ENCODE measurements at regions not wholly inside any gene's neighbourhood (a gene's known extent, or its start where the extent isn't known, plus 50 kb on each side); places are given as distances from the start of the nearest gene placed in this dataset.
"Not testable (repeated sequence)": the region's sequence is repeated elsewhere in the genome, so short reads cannot be mapped to it uniquely, and the experiment has no call there.

GRCh38 chr7:79995741-79996140 lies 138.9 kb upstream of the GNAI1 start:
- H3K4me3 ChIP-seq (ENCODE audit: low read depth in 1 of 2, low read length in 2 of 2); H3K4me1 ChIP-seq (ENCODE audit: control insufficient read depth in 2 of 2, insufficient read depth in 2 of 2, low read length in 1 of 2); H3K36me3 ChIP-seq (ENCODE audit: control insufficient read depth in 2 of 2, insufficient read depth in 2 of 2, low read length in 1 of 2); H3K9me3 ChIP-seq (ENCODE audit: control insufficient read depth in 2 of 2, insufficient read depth in 1 of 2, low read depth in 1 of 2, low read length in 1 of 2); H3K27me3 ChIP-seq (ENCODE audit: control insufficient read depth in 1 of 2, insufficient read depth in 2 of 2, low read length in 2 of 2); H3K27ac ChIP-seq (ENCODE audit: low read depth in 2 of 2, low read length in 1 of 2): not testable (repeated sequence)
- WGBS, 2 donors, result 88 to 90% methylated on average over 3 of the region's 3 CpGs

- H3K9me3 ChIP-seq (ENCODE audit: control insufficient read depth in 2 of 2, insufficient read depth in 1 of 2, low read depth in 1 of 2, low read length in 1 of 2), result no peaks in the 10 kb centered on the region
- H3K27me3 ChIP-seq (ENCODE audit: control insufficient read depth in 1 of 2, insufficient read depth in 2 of 2, low read length in 2 of 2), result no peaks in the 10 kb centered on the region
- no peak overlapping the region for H3K27ac ChIP-seq (ENCODE audit: low read depth in 2 of 2, low read length in 1 of 2)
- no peaks in the 10 kb centered on the region for H3K4me1 ChIP-seq (ENCODE audit: control insufficient read depth in 2 of 2, insufficient read depth in 2 of 2, low read length in 1 of 2)
- no peaks in the 10 kb centered on the region for H3K36me3 ChIP-seq (ENCODE audit: control insufficient read depth in 2 of 2, insufficient read depth in 2 of 2, low read length in 1 of 2)
- no peak overlapping the region for H3K4me3 ChIP-seq (ENCODE audit: low read depth in 1 of 2, low read length in 2 of 2)
- 77 to 84% methylated on average over 1 of the region's 1 CpG for WGBS, 2 donors
Observed at GRCh38 chr7:79988653-79989052, 146.0 kb upstream of the GNAI1 start.

GRCh38 chr7:79984210-79984609 lies 150.4 kb upstream of the GNAI1 start:
- no peak overlapping the region for H3K27ac ChIP-seq (ENCODE audit: low read depth in 2 of 2, low read length in 1 of 2)
- H3K9me3 ChIP-seq (ENCODE audit: control insufficient read depth in 2 of 2, insufficient read depth in 1 of 2, low read depth in 1 of 2, low read length in 1 of 2), result no peaks in the 10 kb centered on the region
- H3K27me3 ChIP-seq (ENCODE audit: control insufficient read depth in 1 of 2, insufficient read depth in 2 of 2, low read length in 2 of 2), result no peaks in the 10 kb centered on the region
- no peak overlapping the region for H3K4me3 ChIP-seq (ENCODE audit: low read depth in 1 of 2, low read length in 2 of 2)
- no peaks in the 10 kb centered on the region for H3K36me3 ChIP-seq (ENCODE audit: control insufficient read depth in 2 of 2, insufficient read depth in 2 of 2, low read length in 1 of 2)
- 58 to 66% methylated on average over 2 of the region's 2 CpGs for WGBS, 2 donors
- H3K4me1 ChIP-seq (ENCODE audit: control insufficient read depth in 2 of 2, insufficient read depth in 2 of 2, low read length in 1 of 2), result no peaks in the 10 kb centered on the region

- 35 to 36% methylated on average over 2 of the region's 2 CpGs for WGBS, 2 donors
- H3K4me3 ChIP-seq (ENCODE audit: low read depth in 1 of 2, low read length in 2 of 2), result no peak overlapping the region
- peaks cover 0 to 3% of the 10 kb centered on the region in 2 donors for H3K9me3 ChIP-seq (ENCODE audit: control insufficient read depth in 2 of 2, insufficient read depth in 1 of 2, low read depth in 1 of 2, low read length in 1 of 2)
- no peaks in the 10 kb centered on the region for H3K4me1 ChIP-seq (ENCODE audit: control insufficient read depth in 2 of 2, insufficient read depth in 2 of 2, low read length in 1 of 2)
- H3K27ac ChIP-seq (ENCODE audit: low read depth in 2 of 2, low read length in 1 of 2), result no peak overlapping the region
- no peaks in the 10 kb centered on the region for H3K36me3 ChIP-seq (ENCODE audit: control insufficient read depth in 2 of 2, insufficient read depth in 2 of 2, low read length in 1 of 2)
- no peaks in the 10 kb centered on the region for H3K27me3 ChIP-seq (ENCODE audit: control insufficient read depth in 1 of 2, insufficient read depth in 2 of 2, low read length in 2 of 2)
Observed at GRCh38 chr7:79982141-79982770, 152.4 kb upstream of the GNAI1 start.

GRCh38 chr7:79980376-79980775 lies 154.3 kb upstream of the GNAI1 start:
- 48 to 56% methylated on average over 1 of the region's 1 CpG for WGBS, 2 donors
- Histone ChIP-seq H3K4me3 (ENCODE audit: low read depth in 1 of 2, low read length in 2 of 2) (no peak overlapping the region), H3K36me3 (ENCODE audit: control insufficient read depth in 2 of 2, insufficient read depth in 2 of 2, low read length in 1 of 2) (no peaks in the 10 kb centered on the region), H3K9me3 (ENCODE audit: control insufficient read depth in 2 of 2, insufficient read depth in 1 of 2, low read depth in 1 of 2, low read length in 1 of 2) (peaks cover 0 to 3% of the 10 kb centered on the region in 2 donors), H3K27me3 (ENCODE audit: control insufficient read depth in 1 of 2, insufficient read depth in 2 of 2, low read length in 2 of 2) (no peaks in the 10 kb centered on the region), H3K27ac (ENCODE audit: low read depth in 2 of 2, low read length in 1 of 2) (no peak overlapping the region), H3K4me1 (ENCODE audit: control insufficient read depth in 2 of 2, insufficient read depth in 2 of 2, low read length in 1 of 2) (no peaks in the 10 kb centered on the region)

GRCh38 chr7:79979437-79979836 lies 155.2 kb upstream of the GNAI1 start:
- Histone ChIP-seq H3K27me3 (ENCODE audit: control insufficient read depth in 1 of 2, insufficient read depth in 2 of 2, low read length in 2 of 2) (no peaks in the 10 kb centered on the region), H3K27ac (ENCODE audit: low read depth in 2 of 2, low read length in 1 of 2) (no peak overlapping the region), H3K36me3 (ENCODE audit: control insufficient read depth in 2 of 2, insufficient read depth in 2 of 2, low read length in 1 of 2) (no peaks in the 10 kb centered on the region), H3K4me1 (ENCODE audit: control insufficient read depth in 2 of 2, insufficient read depth in 2 of 2, low read length in 1 of 2) (no peaks in the 10 kb centered on the region), H3K9me3 (ENCODE audit: control insufficient read depth in 2 of 2, insufficient read depth in 1 of 2, low read depth in 1 of 2, low read length in 1 of 2) (peaks cover 0 to 3% of the 10 kb centered on the region in 2 donors), H3K4me3 (ENCODE audit: low read depth in 1 of 2, low read length in 2 of 2) (no peak overlapping the region)
- WGBS, 2 donors, result 60% methylated on average over 2 of the region's 2 CpGs

- no peaks in the 10 kb centered on the region for H3K27me3 ChIP-seq (ENCODE audit: control insufficient read depth in 1 of 2, insufficient read depth in 2 of 2, low read length in 2 of 2)
- no peaks in the 10 kb centered on the region for H3K36me3 ChIP-seq (ENCODE audit: control insufficient read depth in 2 of 2, insufficient read depth in 2 of 2, low read length in 1 of 2)
- peaks cover 0 to 3% of the 10 kb centered on the region in 2 donors for H3K9me3 ChIP-seq (ENCODE audit: control insufficient read depth in 2 of 2, insufficient read depth in 1 of 2, low read depth in 1 of 2, low read length in 1 of 2)
- no peaks in the 10 kb centered on the region for H3K4me1 ChIP-seq (ENCODE audit: control insufficient read depth in 2 of 2, insufficient read depth in 2 of 2, low read length in 1 of 2)
- H3K27ac ChIP-seq (ENCODE audit: low read depth in 2 of 2, low read length in 1 of 2), result no peak overlapping the region
- H3K4me3 ChIP-seq (ENCODE audit: low read depth in 1 of 2, low read length in 2 of 2), result no peak overlapping the region
- WGBS, 2 donors, result 96 to 97% methylated on average over 16 of the region's 16 CpGs
Observed at GRCh38 chr7:79977481-79977880, 157.2 kb upstream of the GNAI1 start.

GRCh38 chr7:79976711-79977020 lies 158.0 kb upstream of the GNAI1 start:
- H3K36me3 ChIP-seq (ENCODE audit: control insufficient read depth in 2 of 2, insufficient read depth in 2 of 2, low read length in 1 of 2); H3K27ac ChIP-seq (ENCODE audit: low read depth in 2 of 2, low read length in 1 of 2); H3K27me3 ChIP-seq (ENCODE audit: control insufficient read depth in 1 of 2, insufficient read depth in 2 of 2, low read length in 2 of 2); H3K4me1 ChIP-seq (ENCODE audit: control insufficient read depth in 2 of 2, insufficient read depth in 2 of 2, low read length in 1 of 2); H3K4me3 ChIP-seq (ENCODE audit: low read depth in 1 of 2, low read length in 2 of 2); H3K9me3 ChIP-seq (ENCODE audit: control insufficient read depth in 2 of 2, insufficient read depth in 1 of 2, low read depth in 1 of 2, low read length in 1 of 2): not testable (repeated sequence)
- 66 to 77% methylated on average over 5 of the region's 5 CpGs for WGBS, 2 donors

GRCh38 chr7:79975986-79976710 lies 158.5 kb upstream of the GNAI1 start:
- H3K27me3 ChIP-seq (ENCODE audit: control insufficient read depth in 1 of 2, insufficient read depth in 2 of 2, low read length in 2 of 2); H3K27ac ChIP-seq (ENCODE audit: low read depth in 2 of 2, low read length in 1 of 2); H3K4me3 ChIP-seq (ENCODE audit: low read depth in 1 of 2, low read length in 2 of 2); H3K36me3 ChIP-seq (ENCODE audit: control insufficient read depth in 2 of 2, insufficient read depth in 2 of 2, low read length in 1 of 2); H3K4me1 ChIP-seq (ENCODE audit: control insufficient read depth in 2 of 2, insufficient read depth in 2 of 2, low read length in 1 of 2); H3K9me3 ChIP-seq (ENCODE audit: control insufficient read depth in 2 of 2, insufficient read depth in 1 of 2, low read depth in 1 of 2, low read length in 1 of 2): not testable (repeated sequence)
- 87 to 90% methylated on average over 26 of the region's 26 CpGs for WGBS, 2 donors

GRCh38 chr7:79973455-79973854 lies 161.2 kb upstream of the GNAI1 start:
- peaks cover 0 to 3% of the 10 kb centered on the region in 2 donors for H3K9me3 ChIP-seq (ENCODE audit: control insufficient read depth in 2 of 2, insufficient read depth in 1 of 2, low read depth in 1 of 2, low read length in 1 of 2)
- no peaks in the 10 kb centered on the region for H3K27me3 ChIP-seq (ENCODE audit: control insufficient read depth in 1 of 2, insufficient read depth in 2 of 2, low read length in 2 of 2)
- H3K36me3 ChIP-seq (ENCODE audit: control insufficient read depth in 2 of 2, insufficient read depth in 2 of 2, low read length in 1 of 2), result no peaks in the 10 kb centered on the region
- 68 to 87% methylated on average over 1 of the region's 1 CpG for WGBS, 2 donors
- H3K27ac ChIP-seq (ENCODE audit: low read depth in 2 of 2, low read length in 1 of 2), result no peak overlapping the region
- H3K4me1 ChIP-seq (ENCODE audit: control insufficient read depth in 2 of 2, insufficient read depth in 2 of 2, low read length in 1 of 2), result no peaks in the 10 kb centered on the region
- H3K4me3 ChIP-seq (ENCODE audit: low read depth in 1 of 2, low read length in 2 of 2), result no peak overlapping the region
